Kidney (tissue), 13 donors: ENCODE measurements at regions not wholly inside any gene's neighbourhood (a gene's known extent, or its start where the extent isn't known, plus 50 kb on each side); places are given as distances from the start of the nearest gene placed in this dataset.

Source experiments
- DNase-seq, 5 donors: peaks; one replicate each; pipeline ENCODE4 v3.0.0-alpha.2; 2013 to 2020
- FAIRE-seq: peaks from 2 replicates; lab custom pipeline; 2012; peaks lifted over from hg19 to GRCh38; lab: Jason Lieb, UNC
- H3K27ac ChIP-seq, 2 donors: one replicate each; pipeline ENCODE4 v1.7.0; 2013; ENCODE audit warnings: low read depth in 2 of 2, low read length in 2 of 2, inconsistent platforms in 1 of 2
- H3K27me3 ChIP-seq: one replicate; pipeline ENCODE4 v1.7.1; 2013; ENCODE audit warnings: low read length, inconsistent platforms; ENCODE audit not compliant: control insufficient read depth, insufficient read depth
- H3K36me3 ChIP-seq, 3 donors: one replicate each; pipeline versions ENCODE4 v1.7.0 to v1.7.1; 2013; ENCODE audit warnings: low read length in 3 of 3, control low read depth in 1 of 3, inconsistent platforms in 1 of 3; ENCODE audit not compliant: insufficient read depth in 3 of 3, control insufficient read depth in 2 of 3
- H3K4me1 ChIP-seq, 3 donors: one replicate each; pipeline versions ENCODE4 v1.7.0 to v1.7.1; 2013; ENCODE audit warnings: low read length in 3 of 3, inconsistent platforms in 1 of 3, low read depth in 1 of 3; ENCODE audit not compliant: control insufficient read depth in 2 of 3, insufficient read depth in 2 of 3
- H3K4me3 ChIP-seq, 3 donors: one replicate each; pipeline versions ENCODE4 v1.7.0 to v1.8.1; 2013; ENCODE audit warnings: low read length in 3 of 3, control low read depth in 1 of 3, inconsistent platforms in 1 of 3
- H3K9ac ChIP-seq, 3 donors: one replicate each; pipeline versions ENCODE4 v1.7.0 to v1.7.1; 2013; ENCODE audit warnings: low read length in 3 of 3, control low read depth in 1 of 3, inconsistent platforms in 1 of 3
- H3K9me3 ChIP-seq, 3 donors: one replicate each; pipeline versions ENCODE4 v1.7.0 to v1.7.1; 2013; ENCODE audit warnings: low read length in 3 of 3, control low read depth in 1 of 3, inconsistent platforms in 1 of 3; ENCODE audit not compliant: control insufficient read depth in 2 of 3, insufficient read depth in 1 of 3
- CTCF ChIP-seq: IDR thresholded peaks from 3 replicates; pipeline ENCODE4 v1.5.1; 2012; ENCODE audit warnings: mild to moderate bottlenecking, moderate library complexity, borderline replicate concordance; ENCODE audit not compliant: insufficient read depth; ENCODE audit errors: extremely low read depth
- intact Hi-C: fragments of 100-400 bp; cut with DNase I; formaldehyde crosslinking; loops from one replicate; pipeline ENCODE4 v1.11.1; 2022
- donor health status: control.
- donor health status: control.
- donor health status: control.
- donor health status: control.
- donor health status: control.
- donor health status: DM: yes; HTN: yes; CAD: no.
- donor health status: Normal renal cell carcinoma (clear cell type).

GRCh38 chr6:98711380-98711779 is 123.0 kb upstream of the POU3F2 start:
- intact Hi-C loops: no loop called here
- Histone ChIP-seq H3K27me3 (no peaks in the 10 kb centered on the region), H3K27ac (no peak overlapping the region), H3K9ac (no peak overlapping the region), H3K4me1 (no peaks in the 10 kb centered on the region), H3K4me3 (no peak overlapping the region), H3K9me3 (no peaks in the 10 kb centered on the region), H3K36me3 (no peaks in the 10 kb centered on the region)
- no peak for DNase-seq
- no peak for FAIRE-seq
- no peak for TF ChIP-seq CTCF

- DNase-seq: peak in 1 of 5 donors; percentile 2
- no peaks in the 10 kb centered on the region for H3K27me3 ChIP-seq
Measured at GRCh38 chr6:98716341-98716740, 118.0 kb upstream of the POU3F2 start.

GRCh38 chr6:98717322-98717877 is 117.0 kb upstream of the POU3F2 start:
- no peak for DNase-seq
- no peak overlapping the region for H3K9ac ChIP-seq
- H3K9me3 ChIP-seq: no peaks in the 10 kb centered on the region
- TF ChIP-seq CTCF: no peak
- no peaks in the 10 kb centered on the region for H3K4me1 ChIP-seq
- no peak for FAIRE-seq
- intact Hi-C loops: no loop called here
- H3K4me3 ChIP-seq: no peak overlapping the region
- H3K27me3 ChIP-seq: no peaks in the 10 kb centered on the region
- H3K27ac ChIP-seq: no peak overlapping the region
- no peaks in the 10 kb centered on the region for H3K36me3 ChIP-seq

More at GRCh38 chr6:98716341-98716740, 118.0 kb upstream of the POU3F2 start:
- Histone ChIP-seq H3K4me1 (no peaks in the 10 kb centered on the region), H3K36me3 (no peaks in the 10 kb centered on the region), H3K9me3 (no peaks in the 10 kb centered on the region), H3K9ac (no peak overlapping the region), H3K27ac (no peak overlapping the region), H3K4me3 (no peak overlapping the region)
- intact Hi-C loops: no loop called here
- FAIRE-seq: no peak
- TF ChIP-seq CTCF: no peak

- DNase-seq (no peak), FAIRE-seq (no peak)
- intact Hi-C loops: no loop called here
- H3K27ac ChIP-seq: no peak overlapping the region
- H3K9me3 ChIP-seq: no peaks in the 10 kb centered on the region
- no peaks in the 10 kb centered on the region for H3K36me3 ChIP-seq
- no peak overlapping the region for H3K4me3 ChIP-seq
- no peaks in the 10 kb centered on the region for H3K27me3 ChIP-seq
- no peak overlapping the region for H3K9ac ChIP-seq
- no peaks in the 10 kb centered on the region for H3K4me1 ChIP-seq
- TF ChIP-seq CTCF: no peak
Measured at GRCh38 chr6:98717988-98718387, 116.4 kb upstream of the POU3F2 start.
